Fibroblast of lung (primary cell): ENCODE measurements at regions not wholly inside any gene's neighbourhood (a gene's known extent, or its start where the extent isn't known, plus 50 kb on each side); places are given as distances from the start of the nearest gene placed in this dataset.

ENCODE experiments used
- DNase-seq, 2 donors: peaks; one replicate each; pipeline versions ENCODE4 v3.0.0 to v3.0.0-alpha.2; 2010; ENCODE audit warnings: low read depth in 2 of 2
- H2AFZ ChIP-seq: 2 replicates; pipeline ENCODE4 v1.5.1; 2012; ENCODE audit warnings: low read length, control low read depth, inconsistent platforms
- H3K27ac ChIP-seq: 2 replicates; pipeline ENCODE4 v1.5.1; 2011; ENCODE audit warnings: low read length, control low read depth; ENCODE audit not compliant: insufficient read depth
- H3K27me3 ChIP-seq: 2 replicates; pipeline ENCODE4 v1.5.1; 2011; ENCODE audit warnings: mild to moderate bottlenecking, low read length; ENCODE audit not compliant: control insufficient read depth, insufficient read depth
- H3K36me3 ChIP-seq: 2 replicates; pipeline ENCODE4 v1.5.1; 2011; ENCODE audit warnings: low read length; ENCODE audit not compliant: control insufficient read depth, insufficient read depth
- H3K4me1 ChIP-seq: 2 replicates; pipeline ENCODE4 v1.5.1; 2011; ENCODE audit warnings: low read length; ENCODE audit not compliant: control insufficient read depth, insufficient read depth; ENCODE audit errors: extremely low read depth
- H3K4me2 ChIP-seq: 2 replicates; pipeline ENCODE4 v1.5.1; 2011; ENCODE audit warnings: low read length, control low read depth; ENCODE audit not compliant: insufficient read depth; ENCODE audit errors: extremely low read depth
- H3K4me3 ChIP-seq, 4 experiments: fragments of 200-600 bp in 1 of 4; sonication (generic) in 1 of 4; replicated peaks in 1 of 4; 2 replicates each; pipeline ENCODE4 v1.5.1; 2011 to 2016; ENCODE audit warnings: low read length in 4 of 4, low read depth in 3 of 4, mild to moderate bottlenecking in 3 of 4, control low read depth in 2 of 4, inconsistent platforms in 1 of 4, mixed read lengths in 1 of 4; ENCODE audit not compliant: insufficient read depth in 1 of 4; ENCODE audit errors: control extremely low read depth in 1 of 4
- H3K79me2 ChIP-seq: 2 replicates; pipeline ENCODE4 v1.5.1; 2012; ENCODE audit warnings: mild to moderate bottlenecking, low read length, inconsistent platforms; ENCODE audit not compliant: control insufficient read depth, insufficient read depth
- H3K9ac ChIP-seq: 2 replicates; pipeline ENCODE4 v1.5.1; 2011; ENCODE audit warnings: mild to moderate bottlenecking, low read length, control low read depth; ENCODE audit not compliant: insufficient read depth
- H3K9me3 ChIP-seq: 2 replicates; pipeline ENCODE4 v1.5.1; 2012; ENCODE audit warnings: low read depth, low read length; ENCODE audit not compliant: control insufficient read depth, insufficient read depth
- H4K20me1 ChIP-seq: 2 replicates; pipeline ENCODE4 v1.5.1; 2011; ENCODE audit warnings: low read length; ENCODE audit not compliant: control insufficient read depth, insufficient read depth; ENCODE audit errors: extremely low read depth
- CTCF ChIP-seq, 2 donors: IDR thresholded peaks in 1 of 2; conservative IDR thresholded peaks in 1 of 2; 1 replicate in 1 of 2; 2 replicates in 1 of 2; pipeline ENCODE4 v1.5.1; 2011 to 2012; ENCODE audit warnings: low read length in 2 of 2, control low read depth in 1 of 2, inconsistent platforms in 1 of 2, low read depth in 1 of 2, mild to moderate bottlenecking in 1 of 2
- EZH2 ChIP-seq: IDR thresholded peaks from 2 replicates; pipeline ENCODE4 v1.5.1; 2012; ENCODE audit warnings: low read length, control low read depth, mild to moderate bottlenecking; ENCODE audit errors: missing control alignments

- Histone ChIP-seq H3K36me3 (no peaks in the 10 kb centered on the region), H3K27me3 (no peaks in the 10 kb centered on the region), H3K4me1 (no peaks in the 10 kb centered on the region), H3K4me2 (no peak overlapping the region), H3K27ac (no peak overlapping the region), H3K9me3 (no peaks in the 10 kb centered on the region), H3K4me3 (no peak overlapping the region), H4K20me1 (no peaks in the 10 kb centered on the region), H3K79me2 (no peaks in the 10 kb centered on the region), H2AFZ (no peak overlapping the region), H3K9ac (no peak overlapping the region)
- TF ChIP-seq EZH2 (no peak), CTCF (conservative IDR thresholded peaks at IDR 0.05 in 1 of 2, IDR thresholded peaks at IDR 0.05 in 1 of 2; ENCODE audit: low read depth in 1 of 2, low read length in 2 of 2) (no peak)
- DNase-seq, result peak in 1 of 2 donors; percentile 55
These were observed 138.1 kb upstream of the WWC1 start for GRCh38 chr5:168153263-168153875.

GRCh38 chr5:168153876-168154270 lies 137.6 kb upstream of the WWC1 start:
- TF ChIP-seq EZH2, result no peak
- TF ChIP-seq CTCF (conservative IDR thresholded peaks at IDR 0.05 in 1 of 2, IDR thresholded peaks at IDR 0.05 in 1 of 2; ENCODE audit: low read depth in 1 of 2, low read length in 2 of 2), result no peak
- Histone ChIP-seq H3K9ac (no peak overlapping the region), H3K4me2 (no peak overlapping the region), H4K20me1 (no peaks in the 10 kb centered on the region), H3K9me3 (no peaks in the 10 kb centered on the region), H3K79me2 (no peaks in the 10 kb centered on the region), H3K36me3 (no peaks in the 10 kb centered on the region), H2AFZ (no peak overlapping the region), H3K4me1 (no peaks in the 10 kb centered on the region), H3K27me3 (no peaks in the 10 kb centered on the region), H3K4me3 (no peak overlapping the region), H3K27ac (no peak overlapping the region)
- no peak for DNase-seq

DNA sequence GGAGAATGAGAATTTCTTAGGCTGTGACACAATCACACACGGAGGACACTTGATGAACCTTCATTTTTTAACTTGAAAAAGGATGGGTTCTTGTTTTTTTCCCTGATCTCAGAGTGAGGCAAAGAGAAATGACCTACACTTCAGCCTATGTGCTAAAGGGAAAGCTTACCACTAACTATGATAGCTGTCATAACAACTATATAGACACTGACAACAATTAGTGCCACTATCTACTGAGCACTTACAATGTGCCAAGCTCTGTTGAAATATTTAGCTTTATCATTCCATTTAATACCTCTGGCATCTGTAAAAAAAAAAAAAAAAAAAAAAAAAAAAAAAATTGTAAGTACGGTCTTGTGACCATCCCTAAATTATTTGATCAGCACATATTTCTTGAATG lies 135.9 kb upstream of the WWC1 start:
- Histone ChIP-seq H2AFZ (no peak overlapping the region), H3K4me3 (no peak overlapping the region), H3K4me1 (no peaks in the 10 kb centered on the region), H3K36me3 (no peaks in the 10 kb centered on the region), H3K79me2 (no peaks in the 10 kb centered on the region), H3K9me3 (no peaks in the 10 kb centered on the region), H4K20me1 (no peaks in the 10 kb centered on the region), H3K27me3 (no peaks in the 10 kb centered on the region), H3K4me2 (no peak overlapping the region), H3K27ac (no peak overlapping the region), H3K9ac (no peak overlapping the region)
- TF ChIP-seq EZH2, result no peak
- no peak for TF ChIP-seq CTCF (conservative IDR thresholded peaks at IDR 0.05 in 1 of 2, IDR thresholded peaks at IDR 0.05 in 1 of 2; ENCODE audit: low read depth in 1 of 2, low read length in 2 of 2)
- DNase-seq, result no peak
